ENCODE measurements at regions not wholly inside any gene's neighbourhood (a gene's known extent, or its start where the extent isn't known, plus 50 kb on each side); places are given as distances from the start of the nearest gene placed in this dataset.
A peak's percentile ranks its signal among the peaks of the same experiment; 100 is the strongest.

DNA sequence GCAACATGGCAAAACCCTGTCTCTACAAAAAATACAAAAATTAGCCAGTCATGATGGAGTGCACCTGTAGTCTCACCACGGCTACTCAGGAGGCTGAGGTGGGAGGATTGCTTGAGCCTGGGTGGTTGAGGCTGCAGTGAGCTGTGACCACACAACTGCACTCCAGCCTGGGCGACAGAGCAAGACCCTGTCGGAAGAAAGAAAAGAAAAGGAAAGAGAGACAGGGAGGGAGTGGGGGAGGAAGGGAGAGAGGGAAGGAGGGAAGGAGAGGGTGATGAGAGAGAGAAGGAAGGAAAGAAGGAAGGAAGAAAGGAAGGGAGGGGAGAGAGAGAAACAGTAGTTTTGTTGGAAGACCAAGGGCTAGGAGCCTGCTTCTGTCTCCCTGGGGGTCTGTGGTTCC lies 142.4 kb downstream of the C9orf50 start:
- peaks cover 0 to 11% (median 9%) of the 10 kb centered on the region in 8 donors for H3K9me3 ChIP-seq
- no peaks in the 10 kb centered on the region for H3K36me3 ChIP-seq
- intact Hi-C loops (cut with DNase I; ENCODE audit: low total_unique reads): no loop called here
- peak overlapping the region in 2 of 8 donors; percentile 96 to 98 for H3K27ac ChIP-seq
- 78 to 87% (median 81%) methylated on average over 3 of the region's 3 CpGs for WGBS, 5 donors
- H3K27me3 ChIP-seq (replicated peaks in 1 of 7): peaks cover 0 to 32% (median 17%) of the 10 kb centered on the region in 7 donors
- no peak overlapping the region for H3K4me3 ChIP-seq
- TF ChIP-seq POLR2A (IDR thresholded peaks at IDR 0.05): no peak
- no peak for TF ChIP-seq POLR2AphosphoS5 (IDR thresholded peaks at IDR 0.05)
- no peak for DNase-seq
- peaks cover 15 to 60% (median 37%) of the 10 kb centered on the region in 6 donors for H3K4me1 ChIP-seq

DNA sequence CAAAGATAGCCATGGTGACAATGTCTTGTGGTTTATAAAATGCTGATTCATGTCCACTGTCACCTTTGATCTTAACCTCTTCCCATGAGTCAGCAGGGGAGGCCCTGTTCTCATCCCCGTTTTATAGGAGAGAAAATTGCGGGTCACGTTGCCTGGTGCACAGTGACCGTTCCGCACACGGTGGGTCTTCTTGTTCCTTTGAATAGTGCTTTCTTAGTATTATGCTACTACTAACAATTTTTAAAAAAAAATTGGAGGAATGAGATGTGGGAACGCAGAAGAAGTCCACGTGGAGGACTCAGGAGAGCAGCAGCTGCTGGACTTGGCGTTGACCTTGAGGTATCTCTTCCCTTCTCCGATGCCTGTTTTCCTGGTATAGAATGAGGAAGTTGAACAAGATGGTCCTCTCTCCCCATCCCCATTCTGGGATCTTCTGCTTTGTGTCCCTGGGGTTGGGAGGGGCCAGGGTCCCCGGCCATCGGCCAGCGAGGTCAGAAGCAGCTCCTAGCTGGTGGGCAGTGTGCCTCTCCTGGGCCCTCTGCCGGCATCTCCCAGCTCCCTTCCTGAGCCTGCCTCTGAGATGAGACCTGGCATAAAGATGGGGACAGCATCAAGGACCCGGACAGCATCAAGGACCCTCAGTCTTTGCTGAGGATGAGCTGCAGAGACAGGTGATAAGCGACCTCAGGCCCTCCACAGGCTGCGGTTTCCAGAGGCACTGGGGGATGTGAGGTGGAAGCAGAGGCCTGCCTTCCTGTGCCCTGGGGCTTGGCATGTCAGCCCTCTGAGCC lies 143.9 kb downstream of the C9orf50 start:
- H3K36me3 ChIP-seq: no peaks in the 10 kb centered on the region
- peaks cover 6 to 55% (median 29%) of the 10 kb centered on the region in 6 donors for H3K4me1 ChIP-seq
- H3K9me3 ChIP-seq: peaks cover 0 to 11% (median 9%) of the 10 kb centered on the region in 8 donors
- TF ChIP-seq POLR2A (IDR thresholded peaks at IDR 0.05) (no peak), POLR2AphosphoS5 (IDR thresholded peaks at IDR 0.05) (no peak)
- TF ChIP-seq, protein P1, sequence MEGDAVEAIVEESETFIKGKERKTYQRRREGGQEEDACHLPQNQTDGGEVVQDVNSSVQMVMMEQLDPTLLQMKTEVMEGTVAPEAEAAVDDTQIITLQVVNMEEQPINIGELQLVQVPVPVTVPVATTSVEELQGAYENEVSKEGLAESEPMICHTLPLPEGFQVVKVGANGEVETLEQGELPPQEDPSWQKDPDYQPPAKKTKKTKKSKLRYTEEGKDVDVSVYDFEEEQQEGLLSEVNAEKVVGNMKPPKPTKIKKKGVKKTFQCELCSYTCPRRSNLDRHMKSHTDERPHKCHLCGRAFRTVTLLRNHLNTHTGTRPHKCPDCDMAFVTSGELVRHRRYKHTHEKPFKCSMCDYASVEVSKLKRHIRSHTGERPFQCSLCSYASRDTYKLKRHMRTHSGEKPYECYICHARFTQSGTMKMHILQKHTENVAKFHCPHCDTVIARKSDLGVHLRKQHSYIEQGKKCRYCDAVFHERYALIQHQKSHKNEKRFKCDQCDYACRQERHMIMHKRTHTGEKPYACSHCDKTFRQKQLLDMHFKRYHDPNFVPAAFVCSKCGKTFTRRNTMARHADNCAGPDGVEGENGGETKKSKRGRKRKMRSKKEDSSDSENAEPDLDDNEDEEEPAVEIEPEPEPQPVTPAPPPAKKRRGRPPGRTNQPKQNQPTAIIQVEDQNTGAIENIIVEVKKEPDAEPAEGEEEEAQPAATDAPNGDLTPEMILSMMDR (IDR thresholded peaks at IDR 0.05 in 8 of 11, conservative IDR thresholded peaks at IDR 0.05 in 3 of 11): no peak
- intact Hi-C loops (cut with DNase I; ENCODE audit: low total_unique reads): no loop called here
- peaks cover 0 to 28% (median 4%) of the 10 kb centered on the region in 7 donors for H3K27me3 ChIP-seq (replicated peaks in 1 of 7)
- WGBS, 5 donors: 61 to 76% (median 70%) methylated on average over 15 to 17 of the region's 17 CpGs
- H3K27ac ChIP-seq: no peak overlapping the region
- no peak for DNase-seq
- H3K4me3 ChIP-seq: no peak overlapping the region

DNA sequence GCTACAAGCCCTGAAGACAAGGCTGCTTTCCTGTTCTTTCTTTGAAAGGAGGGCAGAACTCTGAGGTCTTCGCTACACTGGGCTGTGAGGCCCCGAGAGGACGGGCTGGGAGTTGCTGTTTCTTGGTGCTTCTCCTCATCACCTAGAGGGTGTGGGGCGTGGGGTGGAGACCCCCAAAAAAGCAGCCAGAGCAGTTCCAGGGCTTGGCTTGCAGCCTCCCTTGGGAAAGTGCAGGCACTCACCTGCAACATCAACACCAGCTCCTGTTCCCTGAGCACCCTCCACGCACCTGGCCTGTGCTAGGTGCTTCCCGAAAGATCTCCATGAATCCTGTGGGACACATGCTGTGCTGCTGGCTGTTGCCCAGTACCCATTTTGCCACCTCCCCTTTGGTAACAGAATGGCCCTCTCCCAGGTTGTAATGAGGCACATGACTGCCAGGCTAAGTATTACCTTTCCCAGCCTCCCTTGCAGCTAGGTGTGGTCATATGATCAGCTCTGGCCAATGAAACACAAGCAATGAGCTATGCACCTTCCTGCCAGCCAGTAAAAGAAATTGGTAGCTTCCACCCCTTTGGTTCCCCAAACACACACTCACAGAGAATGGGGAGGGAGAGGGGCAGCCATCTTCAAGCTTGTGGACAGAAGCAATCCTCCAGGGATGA lies 146.0 kb downstream of the C9orf50 start:
- DNase-seq: no peak
- TF ChIP-seq POLR2A (IDR thresholded peaks at IDR 0.05): no peak
- TF ChIP-seq, protein P1 (IDR thresholded peaks at IDR 0.05 in 8 of 11, conservative IDR thresholded peaks at IDR 0.05 in 3 of 11): no peak
- no peak for TF ChIP-seq POLR2AphosphoS5 (IDR thresholded peaks at IDR 0.05)
- no peaks in the 10 kb centered on the region for H3K36me3 ChIP-seq
- no peak overlapping the region for H3K27ac ChIP-seq
- 72 to 94% (median 88%) methylated on average over 6 of the region's 6 CpGs for WGBS, 5 donors
- intact Hi-C loops (cut with DNase I; ENCODE audit: low total_unique reads): no loop called here
- H3K4me3 ChIP-seq: no peak overlapping the region
- H3K4me1 ChIP-seq: peaks cover 0 to 41% (median 18%) of the 10 kb centered on the region in 6 donors
- peaks cover 0 to 11% (median 9%) of the 10 kb centered on the region in 8 donors for H3K9me3 ChIP-seq
- peaks cover 0 to 10% (median 0%) of the 10 kb centered on the region in 7 donors for H3K27me3 ChIP-seq (replicated peaks in 1 of 7)

GRCh38 chr9:129473523-129474244 lies 147.2 kb downstream of the C9orf50 start:
- DNase-seq: no peak
- H3K36me3 ChIP-seq: no peaks in the 10 kb centered on the region
- TF ChIP-seq POLR2AphosphoS5 (IDR thresholded peaks at IDR 0.05) (peak in 1 of 3 donors; percentile 12), POLR2A (IDR thresholded peaks at IDR 0.05) (no peak)
- H3K4me1 ChIP-seq: peaks cover 0 to 33% (median 12%) of the 10 kb centered on the region in 6 donors
- WGBS, 5 donors: 67 to 82% (median 78%) methylated on average over 11 to 15 of the region's 15 CpGs
- H3K27me3 ChIP-seq (replicated peaks in 1 of 7): peaks cover 0 to 10% (median 0%) of the 10 kb centered on the region in 7 donors
- intact Hi-C loops (cut with DNase I; ENCODE audit: low total_unique reads): no loop called here
- peak overlapping the region in 7 of 8 donors; percentile 3 to 58 (median 33) for H3K27ac ChIP-seq
- peaks cover 0 to 11% (median 9%) of the 10 kb centered on the region in 8 donors for H3K9me3 ChIP-seq
- no peak overlapping the region for H3K4me3 ChIP-seq
